ENCODE measurements at regions not wholly inside any gene's neighbourhood (a gene's known extent, or its start where the extent isn't known, plus 50 kb on each side); places are given as distances from the start of the nearest gene placed in this dataset.

DNA sequence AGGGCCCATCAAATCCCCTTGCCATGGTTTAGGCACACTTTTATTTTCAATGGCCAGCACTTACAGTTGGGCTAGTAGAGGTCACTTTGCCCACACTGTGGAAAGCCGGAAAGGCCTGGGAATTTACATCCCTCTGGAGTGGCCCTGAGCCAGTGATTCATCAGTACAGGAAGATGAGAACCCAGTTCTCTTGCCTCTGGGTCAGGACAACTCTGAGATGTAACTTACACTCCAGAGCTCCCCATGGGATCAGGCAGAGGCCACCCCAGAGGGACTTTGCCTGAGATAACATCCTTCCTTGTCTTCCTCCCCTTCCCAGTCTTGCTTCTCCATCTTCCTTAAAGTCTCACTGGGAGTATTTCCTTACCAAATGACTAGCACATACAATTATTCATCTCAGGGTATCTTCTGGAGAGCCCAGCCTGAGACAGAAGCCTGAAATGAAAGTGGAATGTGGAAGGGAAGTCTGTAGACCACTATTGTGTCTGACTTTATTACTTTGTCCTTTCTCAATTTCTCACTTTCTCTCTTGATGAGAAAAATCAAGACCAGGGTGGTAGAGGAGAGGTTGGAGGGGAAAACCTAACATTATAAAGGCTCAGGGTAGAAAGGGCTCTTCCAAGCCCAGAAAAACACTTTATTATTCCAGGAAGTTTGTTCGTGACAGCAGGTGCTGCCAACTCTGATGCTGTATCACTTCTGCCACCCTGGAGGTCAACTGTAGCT is 220.8 kb downstream of the ZNF621 start:
- TF ChIP-seq, protein P1, sequence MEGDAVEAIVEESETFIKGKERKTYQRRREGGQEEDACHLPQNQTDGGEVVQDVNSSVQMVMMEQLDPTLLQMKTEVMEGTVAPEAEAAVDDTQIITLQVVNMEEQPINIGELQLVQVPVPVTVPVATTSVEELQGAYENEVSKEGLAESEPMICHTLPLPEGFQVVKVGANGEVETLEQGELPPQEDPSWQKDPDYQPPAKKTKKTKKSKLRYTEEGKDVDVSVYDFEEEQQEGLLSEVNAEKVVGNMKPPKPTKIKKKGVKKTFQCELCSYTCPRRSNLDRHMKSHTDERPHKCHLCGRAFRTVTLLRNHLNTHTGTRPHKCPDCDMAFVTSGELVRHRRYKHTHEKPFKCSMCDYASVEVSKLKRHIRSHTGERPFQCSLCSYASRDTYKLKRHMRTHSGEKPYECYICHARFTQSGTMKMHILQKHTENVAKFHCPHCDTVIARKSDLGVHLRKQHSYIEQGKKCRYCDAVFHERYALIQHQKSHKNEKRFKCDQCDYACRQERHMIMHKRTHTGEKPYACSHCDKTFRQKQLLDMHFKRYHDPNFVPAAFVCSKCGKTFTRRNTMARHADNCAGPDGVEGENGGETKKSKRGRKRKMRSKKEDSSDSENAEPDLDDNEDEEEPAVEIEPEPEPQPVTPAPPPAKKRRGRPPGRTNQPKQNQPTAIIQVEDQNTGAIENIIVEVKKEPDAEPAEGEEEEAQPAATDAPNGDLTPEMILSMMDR (IDR thresholded peaks at IDR 0.05; ENCODE audit: low read depth, low read length): no peak
- H3K27ac ChIP-seq: no peak overlapping the region
- H3K9me3 ChIP-seq (ENCODE audit: low read depth): no peaks in the 10 kb centered on the region
- no peaks in the 10 kb centered on the region for H3K4me1 ChIP-seq (ENCODE audit: low read depth)
- H3K4me3 ChIP-seq: no peak overlapping the region
- no peak for DNase-seq (ENCODE audit: low read depth in 1 of 2, low spot score in 1 of 2)
- H3K36me3 ChIP-seq: no peaks in the 10 kb centered on the region
- no peaks in the 10 kb centered on the region for H3K27me3 ChIP-seq

DNA sequence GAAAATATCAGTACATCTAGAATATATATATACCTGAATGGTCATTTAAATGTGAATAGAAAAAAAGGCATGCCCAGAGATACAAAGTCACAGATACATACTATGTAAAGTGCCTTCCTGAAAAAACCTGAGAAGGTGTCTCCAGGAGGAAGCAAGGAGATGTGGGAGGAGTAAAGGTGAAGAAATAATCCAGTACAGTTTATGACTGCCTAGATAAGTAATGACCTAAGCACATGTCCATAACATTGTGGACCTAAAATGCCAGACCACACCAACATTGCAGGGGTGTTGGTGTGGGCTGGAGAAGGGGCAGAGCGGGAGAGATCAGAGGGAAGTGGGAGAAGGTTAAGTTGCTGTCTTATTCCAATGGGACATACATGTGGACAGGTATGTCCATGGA is 226.9 kb downstream of the ZNF621 start:
- Histone ChIP-seq H3K4me1 (ENCODE audit: low read depth) (no peaks in the 10 kb centered on the region), H3K36me3 (no peaks in the 10 kb centered on the region), H3K27me3 (no peaks in the 10 kb centered on the region), H3K27ac (no peak overlapping the region), H3K4me3 (no peak overlapping the region), H3K9me3 (ENCODE audit: low read depth) (no peaks in the 10 kb centered on the region)
- DNase-seq (ENCODE audit: low read depth in 1 of 2, low spot score in 1 of 2): no peak
- TF ChIP-seq, protein P1 (IDR thresholded peaks at IDR 0.05; ENCODE audit: low read depth, low read length): no peak

DNA sequence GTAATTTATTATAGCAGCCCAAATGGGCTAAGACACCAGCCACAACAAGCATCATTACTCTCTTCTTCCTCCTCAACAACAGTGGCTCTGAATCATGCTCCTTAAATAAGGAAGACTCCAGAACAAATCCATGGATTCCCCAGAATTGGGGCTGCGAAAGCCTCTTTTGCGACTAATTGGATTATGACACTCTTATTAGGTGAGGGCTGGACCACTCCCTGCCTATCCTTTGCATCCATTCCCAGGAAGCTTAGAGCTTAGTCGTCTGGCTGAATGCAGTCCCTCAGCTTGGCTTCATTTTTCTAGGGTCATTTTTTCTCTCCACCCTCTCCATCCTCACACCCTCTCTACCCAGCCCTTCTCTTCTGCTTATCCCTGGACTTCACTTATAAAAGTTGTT is 227.7 kb downstream of the ZNF621 start:
- no peak overlapping the region for H3K4me3 ChIP-seq
- H3K36me3 ChIP-seq: no peaks in the 10 kb centered on the region
- DNase-seq (ENCODE audit: low read depth in 1 of 2, low spot score in 1 of 2): no peak
- TF ChIP-seq, protein P1 (IDR thresholded peaks at IDR 0.05; ENCODE audit: low read depth, low read length): no peak
- no peaks in the 10 kb centered on the region for H3K4me1 ChIP-seq (ENCODE audit: low read depth)
- no peaks in the 10 kb centered on the region for H3K9me3 ChIP-seq (ENCODE audit: low read depth)
- H3K27me3 ChIP-seq: no peaks in the 10 kb centered on the region
- H3K27ac ChIP-seq: no peak overlapping the region

DNA sequence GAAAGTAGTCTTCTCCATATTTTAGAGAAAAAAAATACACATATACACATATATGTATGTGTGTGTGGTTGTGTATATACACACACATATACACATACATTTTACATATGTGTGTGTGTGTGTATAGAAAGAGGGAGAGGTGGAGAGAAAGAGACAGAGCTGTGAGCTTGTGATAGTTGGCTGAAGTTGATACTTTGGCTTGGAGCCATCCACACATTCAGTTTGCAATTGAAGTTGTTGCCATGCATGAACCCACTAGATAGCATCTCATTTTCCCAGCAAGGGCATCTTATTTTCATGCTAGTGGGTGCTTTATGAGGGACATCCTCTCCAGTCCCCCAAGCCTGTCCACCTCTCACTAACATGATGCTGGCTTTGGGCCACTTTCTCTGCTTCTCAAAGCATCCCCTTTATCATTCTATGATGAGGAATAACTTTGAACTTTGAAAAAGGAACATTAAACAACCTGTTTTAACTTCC is 228.6 kb downstream of the ZNF621 start:
- DNase-seq (ENCODE audit: low read depth in 1 of 2, low spot score in 1 of 2): no peak
- TF ChIP-seq, protein P1 (IDR thresholded peaks at IDR 0.05; ENCODE audit: low read depth, low read length): no peak

GRCh38 chr3:40753951-40754350 is 229.2 kb downstream of the ZNF621 start:
- Histone ChIP-seq H3K4me1 (ENCODE audit: low read depth) (no peaks in the 10 kb centered on the region), H3K9me3 (ENCODE audit: low read depth) (no peaks in the 10 kb centered on the region), H3K27ac (no peak overlapping the region), H3K36me3 (no peaks in the 10 kb centered on the region), H3K27me3 (no peaks in the 10 kb centered on the region), H3K4me3 (no peak overlapping the region)
- TF ChIP-seq, protein P1 (IDR thresholded peaks at IDR 0.05; ENCODE audit: low read depth, low read length): no peak
- DNase-seq (ENCODE audit: low read depth in 1 of 2, low spot score in 1 of 2): no peak

More for the DNA sequence above, 228.6 kb downstream of the ZNF621 start:
- no peaks in the 10 kb centered on the region for H3K4me1 ChIP-seq (ENCODE audit: low read depth)
- no peaks in the 10 kb centered on the region for H3K9me3 ChIP-seq (ENCODE audit: low read depth)
- H3K4me3 ChIP-seq: no peak overlapping the region
- H3K27me3 ChIP-seq: no peaks in the 10 kb centered on the region
- no peak overlapping the region for H3K27ac ChIP-seq
- no peaks in the 10 kb centered on the region for H3K36me3 ChIP-seq
